ENCODE measurements at regions not wholly inside any gene's neighbourhood (a gene's known extent, or its start where the extent isn't known, plus 50 kb on each side); places are given as distances from the start of the nearest gene placed in this dataset.

DNA sequence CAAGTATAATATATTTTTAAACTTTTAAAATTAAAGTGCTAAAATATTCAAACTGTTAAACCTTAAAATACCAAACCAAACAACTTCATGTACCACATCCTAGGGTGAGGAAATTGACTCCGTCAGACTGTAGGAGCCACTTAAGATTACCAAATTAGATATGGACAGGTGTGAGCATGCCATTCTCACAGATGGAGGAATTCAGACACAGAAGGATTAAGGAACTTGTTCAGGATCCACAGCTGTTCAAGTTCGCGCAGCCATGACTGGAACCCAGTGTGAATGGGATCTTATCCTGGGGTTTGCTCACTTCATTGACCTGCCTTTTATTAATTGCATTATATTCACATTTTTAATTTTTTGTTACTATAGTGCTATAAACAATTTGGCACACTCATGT, 224.9 kb upstream of the PCDH7 start:
- TF ChIP-seq, protein P1, sequence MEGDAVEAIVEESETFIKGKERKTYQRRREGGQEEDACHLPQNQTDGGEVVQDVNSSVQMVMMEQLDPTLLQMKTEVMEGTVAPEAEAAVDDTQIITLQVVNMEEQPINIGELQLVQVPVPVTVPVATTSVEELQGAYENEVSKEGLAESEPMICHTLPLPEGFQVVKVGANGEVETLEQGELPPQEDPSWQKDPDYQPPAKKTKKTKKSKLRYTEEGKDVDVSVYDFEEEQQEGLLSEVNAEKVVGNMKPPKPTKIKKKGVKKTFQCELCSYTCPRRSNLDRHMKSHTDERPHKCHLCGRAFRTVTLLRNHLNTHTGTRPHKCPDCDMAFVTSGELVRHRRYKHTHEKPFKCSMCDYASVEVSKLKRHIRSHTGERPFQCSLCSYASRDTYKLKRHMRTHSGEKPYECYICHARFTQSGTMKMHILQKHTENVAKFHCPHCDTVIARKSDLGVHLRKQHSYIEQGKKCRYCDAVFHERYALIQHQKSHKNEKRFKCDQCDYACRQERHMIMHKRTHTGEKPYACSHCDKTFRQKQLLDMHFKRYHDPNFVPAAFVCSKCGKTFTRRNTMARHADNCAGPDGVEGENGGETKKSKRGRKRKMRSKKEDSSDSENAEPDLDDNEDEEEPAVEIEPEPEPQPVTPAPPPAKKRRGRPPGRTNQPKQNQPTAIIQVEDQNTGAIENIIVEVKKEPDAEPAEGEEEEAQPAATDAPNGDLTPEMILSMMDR (IDR thresholded peaks at IDR 0.05): no peak
- no peak for TF ChIP-seq POLR2A (IDR thresholded peaks at IDR 0.05)

Data from adrenal gland (tissue), 5 donors.